ENCODE measurements at regions not wholly inside any gene's neighbourhood (a gene's known extent, or its start where the extent isn't known, plus 50 kb on each side); places are given as distances from the start of the nearest gene placed in this dataset.
"Not testable (repeated sequence)": the region's sequence is repeated elsewhere in the genome, so short reads cannot be mapped to it uniquely, and the experiment has no call there.

DNA sequence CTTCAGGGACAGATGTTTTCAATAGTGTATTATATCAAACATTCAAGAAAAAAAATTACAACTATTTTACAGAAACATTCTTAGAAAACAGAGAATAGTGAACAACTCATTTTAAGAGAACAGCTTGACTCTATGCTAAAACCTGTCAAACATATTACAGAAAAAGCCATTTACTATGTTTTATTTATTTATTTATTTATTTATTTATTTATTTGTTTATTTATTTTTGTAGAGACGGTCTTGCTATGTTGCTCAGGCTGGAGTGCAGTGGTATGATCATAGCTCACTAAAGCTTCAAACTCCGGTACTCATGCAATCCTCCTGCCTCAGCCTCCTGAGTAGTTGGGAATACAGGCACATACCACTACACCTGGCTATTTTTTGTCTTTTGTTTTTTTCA, 317.9 kb upstream of the HTR1E start:
- Mint-ChIP-seq H3K4me1 (no peaks in the 10 kb centered on the region), H3K27me3 (ENCODE audit: low read depth) (no peaks in the 10 kb centered on the region), H3K36me3 (ENCODE audit: low read depth) (no peaks in the 10 kb centered on the region), H3K9me3 (peaks cover 14% of the 10 kb centered on the region), H3K4me3 (no peak overlapping the region), H3K27ac (no peak overlapping the region)
- TF ChIP-seq, protein P1, sequence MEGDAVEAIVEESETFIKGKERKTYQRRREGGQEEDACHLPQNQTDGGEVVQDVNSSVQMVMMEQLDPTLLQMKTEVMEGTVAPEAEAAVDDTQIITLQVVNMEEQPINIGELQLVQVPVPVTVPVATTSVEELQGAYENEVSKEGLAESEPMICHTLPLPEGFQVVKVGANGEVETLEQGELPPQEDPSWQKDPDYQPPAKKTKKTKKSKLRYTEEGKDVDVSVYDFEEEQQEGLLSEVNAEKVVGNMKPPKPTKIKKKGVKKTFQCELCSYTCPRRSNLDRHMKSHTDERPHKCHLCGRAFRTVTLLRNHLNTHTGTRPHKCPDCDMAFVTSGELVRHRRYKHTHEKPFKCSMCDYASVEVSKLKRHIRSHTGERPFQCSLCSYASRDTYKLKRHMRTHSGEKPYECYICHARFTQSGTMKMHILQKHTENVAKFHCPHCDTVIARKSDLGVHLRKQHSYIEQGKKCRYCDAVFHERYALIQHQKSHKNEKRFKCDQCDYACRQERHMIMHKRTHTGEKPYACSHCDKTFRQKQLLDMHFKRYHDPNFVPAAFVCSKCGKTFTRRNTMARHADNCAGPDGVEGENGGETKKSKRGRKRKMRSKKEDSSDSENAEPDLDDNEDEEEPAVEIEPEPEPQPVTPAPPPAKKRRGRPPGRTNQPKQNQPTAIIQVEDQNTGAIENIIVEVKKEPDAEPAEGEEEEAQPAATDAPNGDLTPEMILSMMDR (IDR thresholded peaks at IDR 0.05; ENCODE audit: unreplicated experiment in 3 of 3), result no peak

DNA sequence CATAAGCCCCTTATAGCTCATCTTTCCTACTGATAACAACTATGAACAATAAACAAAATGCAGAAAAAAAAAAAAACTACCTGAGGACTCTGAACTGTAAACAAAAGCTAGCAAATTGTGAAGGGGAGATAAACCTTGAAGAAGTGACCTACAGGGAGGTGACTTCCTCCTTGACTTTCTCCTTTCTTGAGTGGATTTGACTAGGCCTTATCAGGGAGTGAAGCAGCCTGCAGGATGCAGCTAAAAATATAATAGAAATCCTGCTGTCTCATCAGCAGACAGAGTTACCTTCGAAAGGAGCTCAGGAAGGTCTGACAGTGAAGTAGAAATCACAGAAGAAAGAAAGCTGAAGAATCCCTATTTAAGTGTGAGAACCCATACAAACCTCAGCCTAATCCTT, 322.0 kb upstream of the HTR1E start:
- Mint-ChIP-seq H3K27ac (no peak overlapping the region), H3K9me3 (peaks cover 2% of the 10 kb centered on the region), H3K4me3 (no peak overlapping the region), H3K27me3 (ENCODE audit: low read depth) (no peaks in the 10 kb centered on the region), H3K4me1 (no peaks in the 10 kb centered on the region), H3K36me3 (ENCODE audit: low read depth) (no peaks in the 10 kb centered on the region)
- TF ChIP-seq, protein P1 (IDR thresholded peaks at IDR 0.05; ENCODE audit: unreplicated experiment in 3 of 3), result no peak

GRCh38 chr6:86609549-86610388, 327.6 kb upstream of the HTR1E start:
- H3K9me3 Mint-ChIP-seq, result no peaks in the 10 kb centered on the region
- no peaks in the 10 kb centered on the region for H3K27me3 Mint-ChIP-seq (ENCODE audit: low read depth)
- peak overlapping the region in 1 of 3 experiments; percentile 50 for H3K27ac Mint-ChIP-seq
- H3K4me3 Mint-ChIP-seq, result no peak overlapping the region
- H3K4me1 Mint-ChIP-seq, result no peaks in the 10 kb centered on the region
- no peaks in the 10 kb centered on the region for H3K36me3 Mint-ChIP-seq (ENCODE audit: low read depth)
- TF ChIP-seq, protein P1 (IDR thresholded peaks at IDR 0.05; ENCODE audit: unreplicated experiment in 3 of 3), result no peak

- H3K4me3 Mint-ChIP-seq; H3K36me3 Mint-ChIP-seq (ENCODE audit: low read depth); H3K27ac Mint-ChIP-seq; H3K27me3 Mint-ChIP-seq (ENCODE audit: low read depth); H3K9me3 Mint-ChIP-seq; H3K4me1 Mint-ChIP-seq: not testable (repeated sequence)
These were observed 334.0 kb upstream of the HTR1E start for GRCh38 chr6:86603364-86603763.

DNA sequence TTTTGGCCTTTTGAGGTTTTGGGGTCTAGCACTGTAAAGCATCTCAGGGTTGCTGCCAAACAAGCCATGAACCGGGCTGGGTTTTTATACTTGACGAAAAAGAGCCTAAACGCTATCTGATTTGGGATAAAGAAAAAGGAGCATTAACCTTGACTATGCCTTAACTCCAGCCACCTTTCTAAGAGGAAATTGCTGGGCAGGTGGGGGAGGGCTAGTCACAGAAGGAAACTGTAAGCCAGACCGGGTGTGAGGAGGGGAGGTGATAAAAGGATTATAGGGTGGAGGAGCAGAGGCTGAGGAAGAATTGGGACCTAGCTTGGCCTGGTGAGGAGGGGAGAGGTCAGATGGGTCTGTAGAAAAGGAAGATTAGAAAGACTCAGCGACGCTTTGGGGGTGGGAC, 335.2 kb upstream of the HTR1E start:
- not testable (repeated sequence) for H3K4me3 Mint-ChIP-seq; H3K4me1 Mint-ChIP-seq; H3K27me3 Mint-ChIP-seq (ENCODE audit: low read depth); H3K27ac Mint-ChIP-seq; H3K9me3 Mint-ChIP-seq; H3K36me3 Mint-ChIP-seq (ENCODE audit: low read depth)

DNA sequence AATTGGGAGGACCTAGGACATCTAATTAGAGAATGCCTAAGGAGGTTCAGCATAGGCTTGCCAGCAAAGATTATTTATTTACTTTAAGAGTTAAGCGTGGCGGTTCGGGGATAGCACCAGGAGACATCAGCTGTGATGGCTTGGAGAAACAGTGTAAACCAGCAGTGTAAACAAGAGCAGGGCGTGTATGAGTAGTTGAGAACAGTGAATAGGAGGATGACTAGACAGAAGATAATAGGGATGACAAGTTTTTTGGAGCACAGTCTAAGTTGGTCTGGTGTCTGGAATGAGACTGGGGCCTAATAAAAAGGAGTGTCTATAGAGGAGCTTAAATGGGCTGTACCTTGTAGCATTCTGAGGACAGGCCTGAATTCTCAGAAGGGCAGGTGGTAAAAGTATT, 338.4 kb upstream of the HTR1E start:
- H3K9me3 Mint-ChIP-seq; H3K36me3 Mint-ChIP-seq (ENCODE audit: low read depth); H3K4me3 Mint-ChIP-seq; H3K27me3 Mint-ChIP-seq (ENCODE audit: low read depth); H3K27ac Mint-ChIP-seq; H3K4me1 Mint-ChIP-seq: not testable (repeated sequence)

DNA sequence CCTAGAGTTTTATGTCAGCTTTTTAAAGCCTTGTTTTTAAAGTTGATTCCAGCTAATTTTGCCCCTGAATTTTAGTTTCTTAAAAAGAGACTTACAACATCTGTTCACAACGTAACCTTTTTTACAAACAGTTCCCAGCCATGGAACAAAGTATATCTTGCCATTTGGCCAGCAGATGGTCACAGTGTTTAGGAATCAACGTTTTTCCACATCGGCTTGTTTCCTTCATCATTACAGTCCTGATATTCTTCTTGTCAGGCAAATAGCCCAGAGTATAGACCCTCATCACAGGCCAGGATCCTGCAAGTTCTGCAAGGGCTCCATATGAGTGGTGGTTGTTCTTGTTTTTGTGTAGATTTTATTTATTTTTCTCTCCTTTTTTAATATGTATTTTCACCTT, 341.7 kb upstream of the HTR1E start:
- TF ChIP-seq, protein P1 (IDR thresholded peaks at IDR 0.05; ENCODE audit: unreplicated experiment in 3 of 3), result no peak
- Mint-ChIP-seq H3K27ac (no peak overlapping the region), H3K27me3 (ENCODE audit: low read depth) (no peaks in the 10 kb centered on the region), H3K4me1 (no peaks in the 10 kb centered on the region), H3K36me3 (ENCODE audit: low read depth) (no peaks in the 10 kb centered on the region), H3K9me3 (no peaks in the 10 kb centered on the region), H3K4me3 (no peak overlapping the region)

All from nephron (organoid).